22Rv1 (cell line): ENCODE measurements at regions not wholly inside any gene's neighbourhood (a gene's known extent, or its start where the extent isn't known, plus 50 kb on each side); places are given as distances from the start of the nearest gene placed in this dataset.
"Not testable (repeated sequence)": the region's sequence is repeated elsewhere in the genome, so short reads cannot be mapped to it uniquely, and the experiment has no call there.

Source experiments
- H3K27ac ChIP-seq: fragments of 450-650 bp; 2 replicates; pipeline ENCODE4 v1.5.1; 2017
- ZFX ChIP-seq: fragments of 450-650 bp; IDR thresholded peaks from 2 replicates; pipeline ENCODE4 v1.6.1; 2017; ENCODE audit warnings: antibody characterized with exemption, borderline replicate concordance
- TF ChIP-seq, protein P1 (sequence below): fragments of 450-650 bp; IDR thresholded peaks from 2 replicates; pipeline ENCODE4 v1.5.1; 2017; ENCODE audit warnings: mild to moderate bottlenecking

DNA sequence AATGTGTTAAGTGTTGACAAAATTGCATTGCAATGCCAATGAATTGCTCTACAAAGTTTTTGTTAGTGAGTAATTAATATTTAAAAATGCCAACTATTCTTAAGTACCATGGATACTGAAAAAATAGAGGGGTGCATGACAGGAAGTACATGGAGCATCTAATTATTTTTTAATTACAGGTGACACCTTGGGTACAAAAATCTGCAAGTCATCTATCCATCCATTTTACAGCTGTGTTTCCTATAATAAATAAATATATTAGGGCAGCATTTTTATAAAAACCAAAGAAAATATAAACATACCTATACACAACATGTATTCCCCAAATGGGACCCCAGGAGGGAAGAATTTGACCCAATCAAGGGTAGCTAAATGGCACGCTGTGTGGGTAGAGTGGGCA lies 304.6 kb downstream of the XPNPEP1 start:
- no peak overlapping the region for H3K27ac ChIP-seq
- TF ChIP-seq, protein P1, sequence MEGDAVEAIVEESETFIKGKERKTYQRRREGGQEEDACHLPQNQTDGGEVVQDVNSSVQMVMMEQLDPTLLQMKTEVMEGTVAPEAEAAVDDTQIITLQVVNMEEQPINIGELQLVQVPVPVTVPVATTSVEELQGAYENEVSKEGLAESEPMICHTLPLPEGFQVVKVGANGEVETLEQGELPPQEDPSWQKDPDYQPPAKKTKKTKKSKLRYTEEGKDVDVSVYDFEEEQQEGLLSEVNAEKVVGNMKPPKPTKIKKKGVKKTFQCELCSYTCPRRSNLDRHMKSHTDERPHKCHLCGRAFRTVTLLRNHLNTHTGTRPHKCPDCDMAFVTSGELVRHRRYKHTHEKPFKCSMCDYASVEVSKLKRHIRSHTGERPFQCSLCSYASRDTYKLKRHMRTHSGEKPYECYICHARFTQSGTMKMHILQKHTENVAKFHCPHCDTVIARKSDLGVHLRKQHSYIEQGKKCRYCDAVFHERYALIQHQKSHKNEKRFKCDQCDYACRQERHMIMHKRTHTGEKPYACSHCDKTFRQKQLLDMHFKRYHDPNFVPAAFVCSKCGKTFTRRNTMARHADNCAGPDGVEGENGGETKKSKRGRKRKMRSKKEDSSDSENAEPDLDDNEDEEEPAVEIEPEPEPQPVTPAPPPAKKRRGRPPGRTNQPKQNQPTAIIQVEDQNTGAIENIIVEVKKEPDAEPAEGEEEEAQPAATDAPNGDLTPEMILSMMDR: no peak
- TF ChIP-seq ZFX: no peak

- TF ChIP-seq, protein P1: no peak
- TF ChIP-seq ZFX: no peak
- H3K27ac ChIP-seq: no peak overlapping the region
Measured at GRCh38 chr10:109618301-109618700, 305.0 kb downstream of the XPNPEP1 start.

GRCh38 chr10:109616359-109616980 lies 306.8 kb downstream of the XPNPEP1 start:
- H3K27ac ChIP-seq: no peak overlapping the region

DNA sequence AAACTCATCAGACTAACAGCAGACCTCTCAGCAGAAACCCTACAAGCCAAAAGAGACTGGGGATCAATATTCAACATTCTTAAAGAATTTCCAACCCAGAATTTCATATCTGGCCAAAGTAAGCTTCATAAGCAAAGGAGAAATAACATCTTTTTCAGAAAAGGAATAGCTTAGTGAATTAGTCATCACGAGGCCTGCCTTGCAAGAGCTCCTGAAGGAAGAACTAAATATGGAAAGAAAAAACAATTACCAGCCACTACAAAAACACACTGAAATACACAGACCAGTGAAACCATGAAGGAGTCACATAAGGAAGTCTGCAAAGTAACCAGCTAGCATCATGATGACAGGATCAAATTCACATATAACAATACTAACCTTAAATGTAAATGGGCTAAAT lies 328.0 kb downstream of the XPNPEP1 start:
- H3K27ac ChIP-seq: not testable (repeated sequence)

More at GRCh38 chr10:109616359-109616980, 306.8 kb downstream of the XPNPEP1 start:
- TF ChIP-seq ZFX: no peak
- TF ChIP-seq, protein P1: no peak

DNA sequence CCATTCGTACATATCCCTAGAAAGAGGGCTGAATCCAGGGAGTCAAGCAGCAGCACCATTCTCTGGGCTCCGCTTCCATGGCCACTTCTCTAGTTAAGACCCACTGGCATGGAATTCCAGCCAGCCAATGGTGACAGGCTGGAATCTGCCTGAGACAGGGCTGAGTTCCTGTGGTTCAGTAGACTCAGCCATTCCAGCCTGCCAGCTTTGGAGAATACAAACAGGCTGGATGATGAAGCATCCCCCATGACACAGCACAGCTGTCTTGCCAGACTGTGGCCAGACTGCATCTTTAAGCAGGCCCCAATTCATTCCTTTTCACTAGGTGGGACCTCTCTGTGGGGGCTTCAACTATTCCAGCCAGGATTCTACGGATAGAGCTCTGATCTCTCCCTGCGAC lies 329.6 kb downstream of the XPNPEP1 start:
- no peak for TF ChIP-seq ZFX
- TF ChIP-seq, protein P1: no peak
- H3K27ac ChIP-seq: no peak overlapping the region

GRCh38 chr10:109592391-109592790 lies 330.9 kb downstream of the XPNPEP1 start:
- TF ChIP-seq, protein P1: no peak
- TF ChIP-seq ZFX: no peak
- no peak overlapping the region for H3K27ac ChIP-seq

GRCh38 chr10:109591601-109592000 lies 331.7 kb downstream of the XPNPEP1 start:
- TF ChIP-seq ZFX: no peak
- TF ChIP-seq, protein P1: no peak
- no peak overlapping the region for H3K27ac ChIP-seq

DNA sequence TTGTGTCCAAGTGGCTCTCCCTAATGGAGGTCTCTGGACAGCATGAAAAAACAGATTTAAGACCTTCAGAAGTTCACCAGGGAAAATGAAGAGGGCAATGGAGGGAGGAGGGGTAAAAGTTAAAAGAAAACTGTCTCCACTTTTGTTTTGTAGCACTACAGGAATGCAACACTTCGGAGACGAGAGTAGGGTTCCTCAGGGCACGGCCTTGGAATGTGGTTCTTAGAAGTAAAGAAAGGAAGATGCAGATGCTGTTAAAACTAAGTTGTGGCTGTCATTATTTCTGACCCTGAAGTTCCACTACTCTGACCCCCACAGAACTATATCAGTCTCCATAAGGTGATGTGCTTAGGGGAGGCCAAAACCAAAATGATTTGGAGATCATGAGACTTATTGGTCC lies 335.1 kb downstream of the XPNPEP1 start:
- H3K27ac ChIP-seq: no peak overlapping the region

More for the DNA sequence above, 335.1 kb downstream of the XPNPEP1 start:
- TF ChIP-seq ZFX: no peak
- TF ChIP-seq, protein P1: no peak
